Muscle of arm (tissue), 1 donor: ENCODE measurements at regions not wholly inside any gene's neighbourhood (a gene's known extent, or its start where the extent isn't known, plus 50 kb on each side); places are given as distances from the start of the nearest gene placed in this dataset.

Experiments used
- DNase-seq: peaks from one replicate; pipeline ENCODE4 v3.0.0-alpha.2; 2013

GRCh38 chr6:26215585-26216358 lies 128.5 kb downstream of the HFE start:
- DNase-seq, result peak; percentile 79

GRCh38 chr6:26216359-26216885 lies 129.2 kb downstream of the HFE start:
- peak; percentile 98 for DNase-seq

- peak; percentile 94 for DNase-seq
These were observed 129.9 kb downstream of the HFE start for GRCh38 chr6:26216886-26217713.

- DNase-seq, result no peak
These were observed 130.5 kb downstream of the HFE start for GRCh38 chr6:26217714-26218075.

GRCh38 chr6:26218824-26219223 lies 131.6 kb downstream of the HFE start:
- DNase-seq, result no peak

- no peak for DNase-seq
These were observed 133.1 kb downstream of the HFE start for GRCh38 chr6:26220145-26220970.

GRCh38 chr6:26221186-26221585 lies 134.0 kb downstream of the HFE start:
- no peak for DNase-seq

GRCh38 chr6:26222571-26222970 lies 135.3 kb downstream of the HFE start:
- DNase-seq, result no peak

- peak; percentile 65 for DNase-seq
These were observed 136.0 kb downstream of the HFE start for GRCh38 chr6:26223228-26223627.

GRCh38 chr6:26223650-26224546 lies 136.7 kb downstream of the HFE start:
- peak; percentile 90 for DNase-seq

GRCh38 chr6:26224547-26224912 lies 137.3 kb downstream of the HFE start:
- no peak for DNase-seq

- DNase-seq, result peak; percentile 92
These were observed 138.0 kb downstream of the HFE start for GRCh38 chr6:26224940-26225847.

GRCh38 chr6:26225848-26226578 lies 138.8 kb downstream of the HFE start:
- DNase-seq, result no peak

- no peak for DNase-seq
These were observed 138.4 kb upstream of the BTN3A2 start for GRCh38 chr6:26226579-26226967.

- DNase-seq, result no peak
These were observed 134.6 kb upstream of the BTN3A2 start for GRCh38 chr6:26230351-26230750.

- DNase-seq, result no peak
These were observed 133.9 kb upstream of the BTN3A2 start for GRCh38 chr6:26231006-26231587.

GRCh38 chr6:26232306-26232939 lies 132.6 kb upstream of the BTN3A2 start:
- DNase-seq, result no peak

- DNase-seq, result peak; percentile 73
These were observed 131.9 kb upstream of the BTN3A2 start for GRCh38 chr6:26232940-26233648.
